ENCODE measurements at regions not wholly inside any gene's neighbourhood (a gene's known extent, or its start where the extent isn't known, plus 50 kb on each side); places are given as distances from the start of the nearest gene placed in this dataset.

GRCh38 chr2:226325526-226325925 is 474.1 kb downstream of the IRS1 start:
- Mint-ChIP-seq H3K4me3 (no peak overlapping the region), H3K27ac (no peak overlapping the region), H3K4me1 (ENCODE audit: low read depth) (no peaks in the 10 kb centered on the region), H3K27me3 (peaks cover 9% of the 10 kb centered on the region), H3K9me3 (no peaks in the 10 kb centered on the region), H3K36me3 (ENCODE audit: low read depth) (no peaks in the 10 kb centered on the region)
- no peak overlapping the region for H3K4me3 ChIP-seq (ENCODE audit: low read length)
- ATAC-seq (ENCODE audit: poor library complexity) (no peak), DNase-seq (no peak)
- H3K9me3 ChIP-seq (ENCODE audit: control insufficient read depth in 1 of 2, insufficient read depth in 1 of 2, low read length in 2 of 2) = no peaks in the 10 kb centered on the region
- intact Hi-C loops (cut with DNase I, micrococcal nuclease) = no loop called here
- ChIA-PET CTCF (no interaction called here), POLR2A (no interaction called here)
- no peaks in the 10 kb centered on the region for H3K36me3 ChIP-seq (ENCODE audit: insufficient read depth, low read length)
- H3K27ac ChIP-seq (ENCODE audit: low read depth in 1 of 2, low read length in 2 of 2) = no peak overlapping the region
- no peaks in the 10 kb centered on the region for H3K27me3 ChIP-seq (ENCODE audit: control insufficient read depth in 1 of 2, insufficient read depth in 2 of 2, low read length in 2 of 2)
- no peaks in the 10 kb centered on the region for H3K4me1 ChIP-seq (ENCODE audit: insufficient read depth, low read length)
- TF ChIP-seq CTCF (IDR thresholded peaks at IDR 0.05) = no peak

GRCh38 chr2:226320076-226320948 is 479.3 kb downstream of the IRS1 start:
- DNase-seq (no peak), ATAC-seq (ENCODE audit: poor library complexity) (no peak)
- H3K9me3 ChIP-seq (ENCODE audit: control insufficient read depth in 1 of 2, insufficient read depth in 1 of 2, low read length in 2 of 2) = no peaks in the 10 kb centered on the region
- Mint-ChIP-seq H3K4me3 (no peak overlapping the region), H3K27ac (no peak overlapping the region), H3K4me1 (ENCODE audit: low read depth) (no peaks in the 10 kb centered on the region), H3K36me3 (ENCODE audit: low read depth) (no peaks in the 10 kb centered on the region), H3K9me3 (no peaks in the 10 kb centered on the region), H3K27me3 (peaks cover 12% of the 10 kb centered on the region)
- ChIA-PET POLR2A (no interaction called here), CTCF (no interaction called here)
- intact Hi-C loops (cut with DNase I, micrococcal nuclease) = no loop called here
- H3K4me1 ChIP-seq (ENCODE audit: insufficient read depth, low read length) = no peaks in the 10 kb centered on the region
- TF ChIP-seq CTCF (IDR thresholded peaks at IDR 0.05) = no peak
- no peak overlapping the region for H3K27ac ChIP-seq (ENCODE audit: low read depth in 1 of 2, low read length in 2 of 2)
- no peaks in the 10 kb centered on the region for H3K36me3 ChIP-seq (ENCODE audit: insufficient read depth, low read length)
- H3K27me3 ChIP-seq (ENCODE audit: control insufficient read depth in 1 of 2, insufficient read depth in 2 of 2, low read length in 2 of 2) = peaks cover 0 to 2% of the 10 kb centered on the region in 2 experiments
- H3K4me3 ChIP-seq (ENCODE audit: low read length) = no peak overlapping the region

- Histone ChIP-seq H3K36me3 (ENCODE audit: insufficient read depth, low read length) (no peaks in the 10 kb centered on the region), H3K9me3 (ENCODE audit: control insufficient read depth in 1 of 2, insufficient read depth in 1 of 2, low read length in 2 of 2) (no peaks in the 10 kb centered on the region), H3K4me3 (ENCODE audit: low read length) (no peak overlapping the region), H3K4me1 (ENCODE audit: insufficient read depth, low read length) (no peaks in the 10 kb centered on the region), H3K27ac (ENCODE audit: low read depth in 1 of 2, low read length in 2 of 2) (no peak overlapping the region), H3K27me3 (ENCODE audit: control insufficient read depth in 1 of 2, insufficient read depth in 2 of 2, low read length in 2 of 2) (peaks cover 0 to 2% of the 10 kb centered on the region in 2 experiments)
- no peak for DNase-seq
- no peak overlapping the region for H3K4me3 Mint-ChIP-seq
- intact Hi-C loops (cut with DNase I, micrococcal nuclease) = no loop called here
- H3K27ac Mint-ChIP-seq = no peak overlapping the region
- peaks cover 16% of the 10 kb centered on the region for H3K27me3 Mint-ChIP-seq
- ATAC-seq (ENCODE audit: poor library complexity) = no peak
- no peak for TF ChIP-seq CTCF (IDR thresholded peaks at IDR 0.05)
- ChIA-PET CTCF (no interaction called here), POLR2A (no interaction called here)
- H3K4me1 Mint-ChIP-seq (ENCODE audit: low read depth) = no peaks in the 10 kb centered on the region
- H3K36me3 Mint-ChIP-seq (ENCODE audit: low read depth) = no peaks in the 10 kb centered on the region
- H3K9me3 Mint-ChIP-seq = no peaks in the 10 kb centered on the region
Measured at GRCh38 chr2:226317970-226318369, 481.6 kb downstream of the IRS1 start.
